ENCODE measurements at regions not wholly inside any gene's neighbourhood (a gene's known extent, or its start where the extent isn't known, plus 50 kb on each side); places are given as distances from the start of the nearest gene placed in this dataset.

DNA sequence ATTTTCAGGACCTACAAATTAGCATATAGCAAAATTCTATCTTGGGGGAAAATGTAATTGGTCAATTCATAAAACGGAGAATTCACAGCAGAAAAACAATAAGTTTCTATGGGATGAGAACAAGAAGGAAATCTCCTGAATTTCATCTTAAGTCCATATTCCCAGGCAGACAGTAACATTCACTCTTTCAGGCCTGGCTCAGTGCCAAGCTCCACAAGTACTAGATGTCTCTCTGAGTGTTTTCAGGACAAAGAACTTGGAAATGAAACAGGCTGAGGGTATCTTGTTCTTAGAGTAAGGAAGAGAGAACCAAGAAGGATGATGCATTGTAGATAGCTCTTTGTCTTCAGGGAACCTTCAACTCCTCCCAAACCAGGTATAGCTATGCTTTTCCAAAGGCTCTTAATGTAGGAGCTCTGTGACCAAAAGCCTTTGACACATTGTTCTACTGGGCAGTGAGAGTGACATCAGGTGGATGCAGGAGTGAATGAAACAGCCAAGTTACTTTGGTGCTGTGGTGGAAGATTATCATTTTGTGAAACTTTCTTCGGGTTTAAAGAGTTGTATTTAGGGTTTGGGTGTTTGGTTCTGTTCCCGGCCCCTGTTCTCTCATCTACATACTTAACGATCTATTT is 298.3 kb downstream of the GPATCH2 start:
- Histone ChIP-seq H2AFZ (ENCODE audit: low read depth, low read length) (no peak overlapping the region), H3K4me3 (ENCODE audit: low read length) (no peak overlapping the region), H3K36me3 (replicated peaks; ENCODE audit: low read depth, low read length) (no peaks in the 10 kb centered on the region), H3K9ac (ENCODE audit: low read length) (no peak overlapping the region), H3K4me2 (ENCODE audit: low read length) (no peak overlapping the region), H3K27me3 (ENCODE audit: low read depth, low read length) (0 out of 2 replicates have a peak, but pooled peaks cover under 1% of the 10 kb centered on the region), H3K4me1 (ENCODE audit: low read length) (no peaks in the 10 kb centered on the region), H3K79me2 (ENCODE audit: low read length) (no peaks in the 10 kb centered on the region), H4K20me1 (ENCODE audit: insufficient read depth, low read length) (no peaks in the 10 kb centered on the region), H3K9me3 (ENCODE audit: insufficient read depth, low read length) (no peaks in the 10 kb centered on the region), H3K27ac (ENCODE audit: low read length) (no peak overlapping the region)
- no peak for TF ChIP-seq EZH2phosphoT487 (IDR thresholded peaks at IDR 0.05; ENCODE audit: low read depth)
- TF ChIP-seq, protein P1, sequence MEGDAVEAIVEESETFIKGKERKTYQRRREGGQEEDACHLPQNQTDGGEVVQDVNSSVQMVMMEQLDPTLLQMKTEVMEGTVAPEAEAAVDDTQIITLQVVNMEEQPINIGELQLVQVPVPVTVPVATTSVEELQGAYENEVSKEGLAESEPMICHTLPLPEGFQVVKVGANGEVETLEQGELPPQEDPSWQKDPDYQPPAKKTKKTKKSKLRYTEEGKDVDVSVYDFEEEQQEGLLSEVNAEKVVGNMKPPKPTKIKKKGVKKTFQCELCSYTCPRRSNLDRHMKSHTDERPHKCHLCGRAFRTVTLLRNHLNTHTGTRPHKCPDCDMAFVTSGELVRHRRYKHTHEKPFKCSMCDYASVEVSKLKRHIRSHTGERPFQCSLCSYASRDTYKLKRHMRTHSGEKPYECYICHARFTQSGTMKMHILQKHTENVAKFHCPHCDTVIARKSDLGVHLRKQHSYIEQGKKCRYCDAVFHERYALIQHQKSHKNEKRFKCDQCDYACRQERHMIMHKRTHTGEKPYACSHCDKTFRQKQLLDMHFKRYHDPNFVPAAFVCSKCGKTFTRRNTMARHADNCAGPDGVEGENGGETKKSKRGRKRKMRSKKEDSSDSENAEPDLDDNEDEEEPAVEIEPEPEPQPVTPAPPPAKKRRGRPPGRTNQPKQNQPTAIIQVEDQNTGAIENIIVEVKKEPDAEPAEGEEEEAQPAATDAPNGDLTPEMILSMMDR (IDR thresholded peaks at IDR 0.05; ENCODE audit: low read depth, low read length), result no peak

DNA sequence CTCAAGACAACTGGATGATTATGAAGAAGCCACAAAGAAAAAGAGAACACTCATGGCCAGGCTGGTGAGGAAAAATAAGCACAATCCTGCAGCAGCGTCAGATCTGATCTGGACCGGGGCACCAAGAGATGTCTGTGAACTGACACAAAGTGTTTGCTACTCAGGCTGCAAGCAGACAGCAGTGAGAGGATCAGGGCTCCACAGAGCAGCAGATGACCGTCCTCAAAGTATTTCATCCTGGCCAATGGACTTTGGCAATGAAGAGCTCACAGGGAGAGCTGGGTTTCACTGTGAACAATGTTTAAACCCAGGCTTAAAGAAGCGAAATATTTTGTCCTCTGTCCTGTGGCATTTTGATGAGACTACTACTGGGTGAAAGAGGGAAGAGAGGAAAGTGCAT is 299.2 kb downstream of the GPATCH2 start:
- Histone ChIP-seq H2AFZ (ENCODE audit: low read depth, low read length) (no peak overlapping the region), H3K27ac (ENCODE audit: low read length) (no peak overlapping the region), H3K4me2 (ENCODE audit: low read length) (no peak overlapping the region), H3K9me3 (ENCODE audit: insufficient read depth, low read length) (no peaks in the 10 kb centered on the region), H3K4me1 (ENCODE audit: low read length) (no peaks in the 10 kb centered on the region), H4K20me1 (ENCODE audit: insufficient read depth, low read length) (no peaks in the 10 kb centered on the region), H3K27me3 (ENCODE audit: low read depth, low read length) (no peaks in the 10 kb centered on the region), H3K4me3 (ENCODE audit: low read length) (no peak overlapping the region), H3K79me2 (ENCODE audit: low read length) (no peaks in the 10 kb centered on the region), H3K36me3 (replicated peaks; ENCODE audit: low read depth, low read length) (no peaks in the 10 kb centered on the region), H3K9ac (ENCODE audit: low read length) (no peak overlapping the region)
- TF ChIP-seq EZH2phosphoT487 (IDR thresholded peaks at IDR 0.05; ENCODE audit: low read depth), result no peak
- TF ChIP-seq, protein P1 (IDR thresholded peaks at IDR 0.05; ENCODE audit: low read depth, low read length), result no peak

DNA sequence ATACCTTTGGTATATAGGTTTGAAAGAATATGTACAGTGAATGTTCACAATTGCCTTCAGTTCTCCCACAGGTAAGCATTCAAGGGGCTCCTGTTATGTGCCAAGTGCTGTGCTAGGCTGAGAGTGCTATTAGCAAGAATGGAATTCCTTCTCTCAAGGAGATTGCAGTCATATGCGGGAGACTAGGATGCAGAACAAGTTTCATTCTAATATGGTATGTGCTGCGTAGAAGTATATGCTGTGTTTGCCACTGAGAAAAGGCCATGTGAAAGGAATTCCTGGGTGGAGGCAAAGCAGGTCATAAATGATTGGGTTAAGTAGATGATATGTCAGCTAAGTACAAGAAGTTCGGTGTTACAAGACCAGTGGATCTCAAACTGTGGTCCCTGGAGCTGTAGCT is 303.0 kb downstream of the GPATCH2 start:
- Histone ChIP-seq H3K27ac (ENCODE audit: low read length) (no peak overlapping the region), H3K9ac (ENCODE audit: low read length) (no peak overlapping the region), H2AFZ (ENCODE audit: low read depth, low read length) (no peak overlapping the region), H3K79me2 (ENCODE audit: low read length) (no peaks in the 10 kb centered on the region), H3K27me3 (ENCODE audit: low read depth, low read length) (peaks cover 9% of the 10 kb centered on the region; the same call in 1 of the 2 replicates), H4K20me1 (ENCODE audit: insufficient read depth, low read length) (no peaks in the 10 kb centered on the region), H3K36me3 (replicated peaks; ENCODE audit: low read depth, low read length) (no peaks in the 10 kb centered on the region), H3K9me3 (ENCODE audit: insufficient read depth, low read length) (no peaks in the 10 kb centered on the region), H3K4me3 (ENCODE audit: low read length) (no peak overlapping the region), H3K4me2 (ENCODE audit: low read length) (no peak overlapping the region), H3K4me1 (ENCODE audit: low read length) (peaks cover 10% of the 10 kb centered on the region)
- no peak for TF ChIP-seq EZH2phosphoT487 (IDR thresholded peaks at IDR 0.05; ENCODE audit: low read depth)
- TF ChIP-seq, protein P1 (IDR thresholded peaks at IDR 0.05; ENCODE audit: low read depth, low read length), result no peak

DNA sequence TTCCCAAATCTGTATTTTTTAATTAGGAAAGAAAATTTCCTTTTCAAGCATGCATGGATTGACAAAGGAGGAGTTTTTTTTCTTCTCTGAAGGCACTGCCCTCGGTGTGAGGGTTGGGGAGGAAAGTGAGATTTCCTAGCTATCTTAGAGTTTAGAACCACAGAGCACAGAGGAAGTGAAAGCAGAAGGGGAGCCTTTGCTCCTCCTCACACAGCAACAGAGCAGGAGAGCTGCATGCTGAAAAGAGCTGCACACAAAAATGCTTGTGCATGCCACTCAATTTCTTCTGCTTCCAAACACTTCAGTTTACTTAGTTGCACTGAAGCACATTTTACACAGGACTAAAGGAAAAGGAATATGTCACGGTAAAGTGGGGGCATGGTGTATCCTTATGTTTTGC is 308.1 kb downstream of the GPATCH2 start:
- Histone ChIP-seq H3K4me3 (ENCODE audit: low read length) (no peak overlapping the region), H3K9me3 (ENCODE audit: insufficient read depth, low read length) (no peaks in the 10 kb centered on the region), H3K4me1 (ENCODE audit: low read length) (peaks cover 17% of the 10 kb centered on the region), H3K27me3 (ENCODE audit: low read depth, low read length) (peaks cover 9% of the 10 kb centered on the region; the same call in 1 of the 2 replicates), H3K79me2 (ENCODE audit: low read length) (no peaks in the 10 kb centered on the region), H4K20me1 (ENCODE audit: insufficient read depth, low read length) (no peaks in the 10 kb centered on the region), H3K36me3 (replicated peaks; ENCODE audit: low read depth, low read length) (no peaks in the 10 kb centered on the region), H3K9ac (ENCODE audit: low read length) (no peak overlapping the region), H3K27ac (ENCODE audit: low read length) (no peak overlapping the region), H2AFZ (ENCODE audit: low read depth, low read length) (no peak overlapping the region), H3K4me2 (ENCODE audit: low read length) (peak overlapping the region; percentile 46)
- no peak for TF ChIP-seq EZH2phosphoT487 (IDR thresholded peaks at IDR 0.05; ENCODE audit: low read depth)
- TF ChIP-seq, protein P1 (IDR thresholded peaks at IDR 0.05; ENCODE audit: low read depth, low read length), result no peak

All from OCI-LY3 (cell line).